ENCODE measurements at regions not wholly inside any gene's neighbourhood (a gene's known extent, or its start where the extent isn't known, plus 50 kb on each side); places are given as distances from the start of the nearest gene placed in this dataset.

DNA sequence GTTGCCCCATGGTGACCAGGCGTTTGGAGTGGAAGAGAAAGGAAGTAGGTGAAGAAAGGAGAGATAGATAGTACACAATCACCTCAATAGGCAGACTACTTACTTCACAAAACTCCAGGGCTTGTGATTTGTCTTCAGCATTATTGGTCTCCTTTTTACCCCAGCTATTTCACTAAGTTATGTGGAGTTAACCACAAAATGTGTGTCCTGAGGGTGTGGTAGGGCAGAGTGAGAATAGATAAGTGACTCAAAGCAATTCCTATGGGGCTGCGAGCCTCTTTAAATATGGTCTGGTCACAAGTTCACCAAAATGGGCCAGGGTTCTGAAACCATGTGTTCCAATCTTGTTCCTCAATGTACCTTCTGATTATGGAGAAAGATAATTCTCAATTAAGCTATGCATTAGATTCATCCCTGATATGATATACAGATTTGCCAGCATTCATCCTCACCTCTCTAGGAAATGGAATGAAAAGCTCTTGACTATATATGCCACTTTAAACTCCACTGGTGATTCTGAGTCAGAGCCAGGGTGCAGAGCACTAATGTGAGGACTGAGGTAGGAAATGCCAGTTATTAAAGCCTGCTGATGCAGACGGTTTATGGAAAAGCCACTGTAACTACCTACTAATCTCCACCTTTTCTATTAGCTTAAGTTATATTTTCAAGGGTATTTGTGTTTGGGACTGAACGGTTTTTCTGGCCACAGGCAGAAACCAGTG, 310.6 kb upstream of the MANEA start (continued):
- TF ChIP-seq, protein P1, sequence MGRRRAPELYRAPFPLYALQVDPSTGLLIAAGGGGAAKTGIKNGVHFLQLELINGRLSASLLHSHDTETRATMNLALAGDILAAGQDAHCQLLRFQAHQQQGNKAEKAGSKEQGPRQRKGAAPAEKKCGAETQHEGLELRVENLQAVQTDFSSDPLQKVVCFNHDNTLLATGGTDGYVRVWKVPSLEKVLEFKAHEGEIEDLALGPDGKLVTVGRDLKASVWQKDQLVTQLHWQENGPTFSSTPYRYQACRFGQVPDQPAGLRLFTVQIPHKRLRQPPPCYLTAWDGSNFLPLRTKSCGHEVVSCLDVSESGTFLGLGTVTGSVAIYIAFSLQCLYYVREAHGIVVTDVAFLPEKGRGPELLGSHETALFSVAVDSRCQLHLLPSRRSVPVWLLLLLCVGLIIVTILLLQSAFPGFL (CRISPR knock-in tag; IDR thresholded peaks at IDR 0.05; ENCODE audit: borderline replicate concordance), result no peak
- TF ChIP-seq, protein P2, sequence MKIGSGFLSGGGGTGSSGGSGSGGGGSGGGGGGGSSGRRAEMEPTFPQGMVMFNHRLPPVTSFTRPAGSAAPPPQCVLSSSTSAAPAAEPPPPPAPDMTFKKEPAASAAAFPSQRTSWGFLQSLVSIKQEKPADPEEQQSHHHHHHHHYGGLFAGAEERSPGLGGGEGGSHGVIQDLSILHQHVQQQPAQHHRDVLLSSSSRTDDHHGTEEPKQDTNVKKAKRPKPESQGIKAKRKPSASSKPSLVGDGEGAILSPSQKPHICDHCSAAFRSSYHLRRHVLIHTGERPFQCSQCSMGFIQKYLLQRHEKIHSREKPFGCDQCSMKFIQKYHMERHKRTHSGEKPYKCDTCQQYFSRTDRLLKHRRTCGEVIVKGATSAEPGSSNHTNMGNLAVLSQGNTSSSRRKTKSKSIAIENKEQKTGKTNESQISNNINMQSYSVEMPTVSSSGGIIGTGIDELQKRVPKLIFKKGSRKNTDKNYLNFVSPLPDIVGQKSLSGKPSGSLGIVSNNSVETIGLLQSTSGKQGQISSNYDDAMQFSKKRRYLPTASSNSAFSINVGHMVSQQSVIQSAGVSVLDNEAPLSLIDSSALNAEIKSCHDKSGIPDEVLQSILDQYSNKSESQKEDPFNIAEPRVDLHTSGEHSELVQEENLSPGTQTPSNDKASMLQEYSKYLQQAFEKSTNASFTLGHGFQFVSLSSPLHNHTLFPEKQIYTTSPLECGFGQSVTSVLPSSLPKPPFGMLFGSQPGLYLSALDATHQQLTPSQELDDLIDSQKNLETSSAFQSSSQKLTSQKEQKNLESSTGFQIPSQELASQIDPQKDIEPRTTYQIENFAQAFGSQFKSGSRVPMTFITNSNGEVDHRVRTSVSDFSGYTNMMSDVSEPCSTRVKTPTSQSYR (CRISPR knock-in tag; IDR thresholded peaks at IDR 0.05), result no peak
- TF ChIP-seq MYBL2 (CRISPR knock-in tag; IDR thresholded peaks at IDR 0.05) (no peak), SOX15 (CRISPR knock-in tag; IDR thresholded peaks at IDR 0.05) (no peak)
- TF ChIP-seq, protein P3, sequence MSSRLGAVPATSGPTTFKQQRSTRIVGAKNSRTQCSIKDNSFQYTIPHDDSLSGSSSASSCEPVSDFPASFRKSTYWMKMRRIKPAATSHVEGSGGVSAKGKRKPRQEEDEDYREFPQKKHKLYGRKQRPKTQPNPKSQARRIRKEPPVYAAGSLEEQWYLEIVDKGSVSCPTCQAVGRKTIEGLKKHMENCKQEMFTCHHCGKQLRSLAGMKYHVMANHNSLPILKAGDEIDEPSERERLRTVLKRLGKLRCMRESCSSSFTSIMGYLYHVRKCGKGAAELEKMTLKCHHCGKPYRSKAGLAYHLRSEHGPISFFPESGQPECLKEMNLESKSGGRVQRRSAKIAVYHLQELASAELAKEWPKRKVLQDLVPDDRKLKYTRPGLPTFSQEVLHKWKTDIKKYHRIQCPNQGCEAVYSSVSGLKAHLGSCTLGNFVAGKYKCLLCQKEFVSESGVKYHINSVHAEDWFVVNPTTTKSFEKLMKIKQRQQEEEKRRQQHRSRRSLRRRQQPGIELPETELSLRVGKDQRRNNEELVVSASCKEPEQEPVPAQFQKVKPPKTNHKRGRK (CRISPR knock-in tag; IDR thresholded peaks at IDR 0.05; ENCODE audit: borderline replicate concordance), result no peak

DNA sequence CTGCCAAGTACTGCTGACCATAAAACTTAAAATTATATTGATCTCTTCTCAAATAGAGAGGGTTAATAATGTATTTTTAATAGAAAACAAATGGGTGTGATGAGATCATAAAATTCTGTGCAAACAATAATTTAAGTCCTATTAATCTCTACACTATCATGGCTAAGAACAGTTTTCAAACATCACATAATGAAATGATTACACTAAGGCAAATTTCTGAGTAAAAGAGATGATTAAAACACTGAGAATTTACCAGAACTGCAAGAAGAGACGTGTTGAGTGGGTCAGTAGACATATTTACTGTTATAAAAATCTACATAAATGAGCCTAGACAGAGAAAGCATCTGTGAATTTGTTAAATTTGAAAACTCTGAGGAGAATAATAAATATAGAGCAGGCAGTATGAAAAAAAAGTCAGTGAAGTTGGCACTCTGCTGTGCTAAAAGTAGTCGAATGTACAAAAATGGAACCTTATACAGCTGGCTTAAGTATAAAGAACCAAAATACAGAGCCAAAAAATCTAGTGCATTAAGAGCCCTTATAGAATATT, 302.6 kb upstream of the MANEA start:
- ATAC-seq (no peak), DNase-seq (ENCODE audit: low spot score) (no peak)
- Mint-ChIP-seq H3K27me3 (ENCODE audit: low read depth) (peaks cover 2% of the 10 kb centered on the region; the same call in 1 of the 2 replicates), H3K9me3 (no peaks in the 10 kb centered on the region), H3K36me3 (no peaks in the 10 kb centered on the region), H3K4me3 (no peak overlapping the region), H3K27ac (no peak overlapping the region), H3K4me1 (no peaks in the 10 kb centered on the region)
- ChIA-PET POLR2A (no interaction called here), CTCF (no interaction called here)
- TF ChIP-seq TEAD4 (CRISPR knock-in tag; IDR thresholded peaks at IDR 0.05) (no peak), ZNF423 (CRISPR knock-in tag; IDR thresholded peaks at IDR 0.05) (no peak), ZNF396 (CRISPR knock-in tag; IDR thresholded peaks at IDR 0.05; ENCODE audit: borderline replicate concordance) (no peak)

DNA sequence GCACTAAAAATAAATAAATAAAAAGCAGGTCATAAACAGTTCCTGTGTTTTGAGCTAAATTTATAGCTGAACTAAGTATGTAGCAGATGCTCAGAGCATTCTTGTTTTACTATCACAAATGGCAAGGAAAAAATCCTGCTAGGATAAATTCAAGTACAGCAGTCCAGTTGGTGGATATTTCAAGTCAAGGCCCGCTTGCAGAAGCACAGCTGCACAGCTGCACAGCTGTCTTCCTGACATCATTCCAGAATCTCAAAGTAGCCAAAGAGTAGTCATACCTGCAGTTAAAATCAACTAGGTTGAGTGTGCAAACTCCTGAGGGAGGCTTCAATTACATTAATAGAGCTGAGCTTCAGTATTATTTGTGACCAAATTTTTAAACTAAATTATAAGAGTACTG, 297.7 kb upstream of the MANEA start:
- ChIA-PET CTCF (no interaction called here), POLR2A (no interaction called here)
- DNase-seq (ENCODE audit: low spot score) (no peak), ATAC-seq (no peak)
- H3K27ac Mint-ChIP-seq, result no peak overlapping the region
- no peaks in the 10 kb centered on the region for H3K36me3 Mint-ChIP-seq
- H3K27me3 Mint-ChIP-seq (ENCODE audit: low read depth), result 0 out of 2 replicates have a peak, but pooled peaks cover 3% of the 10 kb centered on the region
- H3K4me3 Mint-ChIP-seq, result no peak overlapping the region
- H3K4me1 Mint-ChIP-seq, result no peaks in the 10 kb centered on the region
- no peaks in the 10 kb centered on the region for H3K9me3 Mint-ChIP-seq
- no peak for TF ChIP-seq ZNF263 (CRISPR knock-in tag; IDR thresholded peaks at IDR 0.05; ENCODE audit: low read depth)
- TF ChIP-seq, protein P4, sequence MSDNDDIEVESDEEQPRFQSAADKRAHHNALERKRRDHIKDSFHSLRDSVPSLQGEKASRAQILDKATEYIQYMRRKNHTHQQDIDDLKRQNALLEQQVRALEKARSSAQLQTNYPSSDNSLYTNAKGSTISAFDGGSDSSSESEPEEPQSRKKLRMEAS (CRISPR knock-in tag; IDR thresholded peaks at IDR 0.05), result no peak
- no peak for TF ChIP-seq ESRRA (CRISPR knock-in tag; IDR thresholded peaks at IDR 0.05; ENCODE audit: borderline replicate concordance)
- TF ChIP-seq NFYB (CRISPR knock-in tag; conservative IDR thresholded peaks at IDR 0.05; ENCODE audit: low read depth), result no peak
- TF ChIP-seq ELF4 (CRISPR knock-in tag; IDR thresholded peaks at IDR 0.05; ENCODE audit: low read depth), result no peak
- no peak for TF ChIP-seq KAT7 (CRISPR knock-in tag; IDR thresholded peaks at IDR 0.05; ENCODE audit: borderline replicate concordance)
- TF ChIP-seq, protein P5, sequence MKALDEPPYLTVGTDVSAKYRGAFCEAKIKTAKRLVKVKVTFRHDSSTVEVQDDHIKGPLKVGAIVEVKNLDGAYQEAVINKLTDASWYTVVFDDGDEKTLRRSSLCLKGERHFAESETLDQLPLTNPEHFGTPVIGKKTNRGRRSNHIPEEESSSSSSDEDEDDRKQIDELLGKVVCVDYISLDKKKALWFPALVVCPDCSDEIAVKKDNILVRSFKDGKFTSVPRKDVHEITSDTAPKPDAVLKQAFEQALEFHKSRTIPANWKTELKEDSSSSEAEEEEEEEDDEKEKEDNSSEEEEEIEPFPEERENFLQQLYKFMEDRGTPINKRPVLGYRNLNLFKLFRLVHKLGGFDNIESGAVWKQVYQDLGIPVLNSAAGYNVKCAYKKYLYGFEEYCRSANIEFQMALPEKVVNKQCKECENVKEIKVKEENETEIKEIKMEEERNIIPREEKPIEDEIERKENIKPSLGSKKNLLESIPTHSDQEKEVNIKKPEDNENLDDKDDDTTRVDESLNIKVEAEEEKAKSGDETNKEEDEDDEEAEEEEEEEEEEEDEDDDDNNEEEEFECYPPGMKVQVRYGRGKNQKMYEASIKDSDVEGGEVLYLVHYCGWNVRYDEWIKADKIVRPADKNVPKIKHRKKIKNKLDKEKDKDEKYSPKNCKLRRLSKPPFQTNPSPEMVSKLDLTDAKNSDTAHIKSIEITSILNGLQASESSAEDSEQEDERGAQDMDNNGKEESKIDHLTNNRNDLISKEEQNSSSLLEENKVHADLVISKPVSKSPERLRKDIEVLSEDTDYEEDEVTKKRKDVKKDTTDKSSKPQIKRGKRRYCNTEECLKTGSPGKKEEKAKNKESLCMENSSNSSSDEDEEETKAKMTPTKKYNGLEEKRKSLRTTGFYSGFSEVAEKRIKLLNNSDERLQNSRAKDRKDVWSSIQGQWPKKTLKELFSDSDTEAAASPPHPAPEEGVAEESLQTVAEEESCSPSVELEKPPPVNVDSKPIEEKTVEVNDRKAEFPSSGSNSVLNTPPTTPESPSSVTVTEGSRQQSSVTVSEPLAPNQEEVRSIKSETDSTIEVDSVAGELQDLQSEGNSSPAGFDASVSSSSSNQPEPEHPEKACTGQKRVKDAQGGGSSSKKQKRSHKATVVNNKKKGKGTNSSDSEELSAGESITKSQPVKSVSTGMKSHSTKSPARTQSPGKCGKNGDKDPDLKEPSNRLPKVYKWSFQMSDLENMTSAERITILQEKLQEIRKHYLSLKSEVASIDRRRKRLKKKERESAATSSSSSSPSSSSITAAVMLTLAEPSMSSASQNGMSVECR (CRISPR knock-in tag; IDR thresholded peaks at IDR 0.05; ENCODE audit: borderline replicate concordance), result no peak
- TF ChIP-seq JAZF1 (CRISPR knock-in tag; IDR thresholded peaks at IDR 0.05), result no peak
- TF ChIP-seq ZBTB21 (CRISPR knock-in tag; IDR thresholded peaks at IDR 0.05; ENCODE audit: borderline replicate concordance), result no peak
- TF ChIP-seq NR2C2 (CRISPR knock-in tag; IDR thresholded peaks at IDR 0.05), result no peak
- TF ChIP-seq ZNF396 (CRISPR knock-in tag; IDR thresholded peaks at IDR 0.05; ENCODE audit: borderline replicate concordance), result no peak
- no peak for TF ChIP-seq MXD4 (CRISPR knock-in tag; IDR thresholded peaks at IDR 0.05; ENCODE audit: borderline replicate concordance)
- TF ChIP-seq, protein P6, sequence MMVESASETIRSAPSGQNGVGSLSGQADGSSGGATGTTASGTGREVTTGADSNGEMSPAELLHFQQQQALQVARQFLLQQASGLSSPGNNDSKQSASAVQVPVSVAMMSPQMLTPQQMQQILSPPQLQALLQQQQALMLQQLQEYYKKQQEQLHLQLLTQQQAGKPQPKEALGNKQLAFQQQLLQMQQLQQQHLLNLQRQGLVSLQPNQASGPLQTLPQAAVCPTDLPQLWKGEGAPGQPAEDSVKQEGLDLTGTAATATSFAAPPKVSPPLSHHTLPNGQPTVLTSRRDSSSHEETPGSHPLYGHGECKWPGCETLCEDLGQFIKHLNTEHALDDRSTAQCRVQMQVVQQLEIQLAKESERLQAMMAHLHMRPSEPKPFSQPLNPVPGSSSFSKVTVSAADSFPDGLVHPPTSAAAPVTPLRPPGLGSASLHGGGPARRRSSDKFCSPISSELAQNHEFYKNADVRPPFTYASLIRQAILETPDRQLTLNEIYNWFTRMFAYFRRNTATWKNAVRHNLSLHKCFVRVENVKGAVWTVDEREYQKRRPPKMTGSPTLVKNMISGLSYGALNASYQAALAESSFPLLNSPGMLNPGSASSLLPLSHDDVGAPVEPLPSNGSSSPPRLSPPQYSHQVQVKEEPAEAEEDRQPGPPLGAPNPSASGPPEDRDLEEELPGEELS (CRISPR knock-in tag; IDR thresholded peaks at IDR 0.05), result no peak

All from WTC11 (cell line).